NCI-H2171 treated with DMSO at 0.1 percent for 48 hours (cell line): ENCODE measurements at regions not wholly inside any gene's neighbourhood (a gene's known extent, or its start where the extent isn't known, plus 50 kb on each side); places are given as distances from the start of the nearest gene placed in this dataset.

Source experiments
- DNase-seq: peaks from one replicate; lab custom pipeline; 2025; lab: John Stamatoyannopoulos, UW

DNA sequence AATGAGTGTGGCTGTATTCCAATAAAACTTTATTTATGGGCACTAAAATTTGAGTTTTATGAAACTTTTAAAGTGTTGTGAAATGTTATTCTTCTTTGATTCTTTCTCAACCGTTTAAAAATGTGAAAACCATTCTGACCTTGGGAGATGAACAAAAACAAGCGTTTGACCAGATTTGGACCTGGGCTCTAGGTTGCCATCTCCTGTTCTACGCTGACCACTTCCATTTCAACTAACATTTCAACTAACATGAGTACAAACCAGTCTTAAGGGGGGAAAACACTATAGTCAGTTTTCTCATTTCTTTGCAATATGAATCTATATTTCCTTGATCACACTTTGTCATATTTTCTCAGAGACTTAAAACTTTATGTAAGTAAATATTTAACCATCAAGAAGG is 118.4 kb upstream of the IRX5 start:
- DNase-seq, result no peak

DNA sequence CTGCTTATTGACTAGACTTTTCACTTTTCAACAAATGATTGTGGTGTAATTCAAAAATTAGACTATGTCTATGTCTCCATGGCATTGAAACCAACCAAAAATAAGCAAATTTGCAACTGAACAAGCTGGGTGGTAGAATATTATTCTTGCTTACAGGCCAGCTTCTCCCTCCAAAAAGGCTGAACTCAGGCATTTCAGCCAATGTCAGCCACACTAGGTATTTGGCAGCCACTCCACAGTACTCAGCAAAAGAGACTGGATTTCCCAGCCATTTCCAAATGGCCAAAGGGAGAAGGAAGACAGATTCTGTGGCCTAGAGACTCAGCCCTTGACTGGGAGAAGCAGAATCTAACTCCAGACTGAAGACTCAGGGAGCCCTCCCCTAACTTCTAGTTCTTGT is 121.8 kb upstream of the IRX5 start:
- no peak for DNase-seq

- no peak for DNase-seq
These were observed 123.7 kb upstream of the IRX5 start for GRCh38 chr16:54806881-54807360.

- no peak for DNase-seq
These were observed 124.3 kb upstream of the IRX5 start for GRCh38 chr16:54806378-54806777.

- no peak for DNase-seq
These were observed 125.0 kb upstream of the IRX5 start for GRCh38 chr16:54805648-54806047.

GRCh38 chr16:54801057-54801844 is 129.4 kb upstream of the IRX5 start:
- DNase-seq, result no peak

- no peak for DNase-seq
These were observed 132.4 kb upstream of the IRX5 start for GRCh38 chr16:54798267-54798666.

- DNase-seq, result no peak
These were observed 134.5 kb upstream of the IRX5 start for GRCh38 chr16:54796211-54796610.

GRCh38 chr16:54792811-54793210 is 137.9 kb upstream of the IRX5 start:
- no peak for DNase-seq

- no peak for DNase-seq
These were observed 143.6 kb upstream of the IRX5 start for GRCh38 chr16:54787045-54787444.

- no peak for DNase-seq
These were observed 146.7 kb upstream of the IRX5 start for GRCh38 chr16:54783980-54784379.

DNA sequence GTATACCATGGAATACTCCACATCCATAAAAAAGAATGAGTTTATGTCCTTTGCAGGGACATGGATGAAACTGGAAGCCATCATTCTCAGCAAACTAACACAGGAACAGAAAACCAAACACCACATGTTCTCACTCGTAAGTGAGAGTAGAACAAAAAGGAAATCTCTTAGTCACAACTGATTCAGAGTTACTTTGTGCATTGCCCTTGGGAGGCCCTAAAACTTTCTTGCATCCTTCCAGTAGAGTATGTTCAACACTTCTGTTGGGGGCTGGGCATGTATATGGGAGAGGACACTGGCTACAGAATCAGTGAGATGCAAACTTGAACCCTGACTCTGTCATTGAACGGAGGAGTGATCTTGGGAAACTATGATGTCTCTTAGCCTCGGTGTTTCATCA is 147.4 kb upstream of the IRX5 start:
- no peak for DNase-seq

DNA sequence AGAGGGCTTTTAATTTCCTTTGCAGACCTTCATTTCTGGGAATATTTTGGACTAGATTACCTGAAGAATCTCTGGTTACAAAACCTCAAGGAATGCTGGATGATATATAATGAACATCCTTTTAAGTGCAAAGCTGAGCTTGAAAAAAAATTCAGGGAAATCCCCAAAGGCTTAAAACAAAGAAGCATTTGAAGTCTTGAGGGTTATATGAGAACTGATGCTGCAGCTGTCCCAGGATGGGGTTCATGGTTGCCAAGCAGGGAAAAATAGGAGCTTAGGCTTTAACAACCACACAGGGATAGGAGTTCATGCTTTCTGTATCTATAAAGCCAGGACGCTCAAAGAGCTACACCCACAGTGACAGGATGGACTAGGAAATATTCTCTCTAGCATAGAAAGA is 150.4 kb upstream of the IRX5 start:
- no peak for DNase-seq

DNA sequence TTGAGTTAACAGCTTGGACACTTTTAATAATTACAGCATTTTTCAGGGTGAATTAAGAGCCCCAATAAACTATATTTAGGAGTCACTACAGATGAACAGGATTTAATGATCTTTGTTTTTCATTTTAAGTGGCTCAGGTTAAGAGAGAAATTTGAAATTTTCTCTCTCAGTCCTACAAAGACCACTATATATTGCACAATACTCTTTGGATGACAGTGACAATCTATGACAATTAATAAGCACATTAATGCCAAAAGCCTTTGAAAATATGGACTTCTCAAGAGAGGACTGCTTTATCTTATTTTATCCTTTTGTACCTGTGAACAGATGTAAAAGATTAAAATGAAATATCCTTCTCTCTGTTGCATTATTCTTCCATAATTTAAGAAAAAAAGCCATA is 151.1 kb upstream of the IRX5 start:
- no peak for DNase-seq

GRCh38 chr16:54774768-54775167 is 155.9 kb upstream of the IRX5 start:
- DNase-seq, result no peak

DNA sequence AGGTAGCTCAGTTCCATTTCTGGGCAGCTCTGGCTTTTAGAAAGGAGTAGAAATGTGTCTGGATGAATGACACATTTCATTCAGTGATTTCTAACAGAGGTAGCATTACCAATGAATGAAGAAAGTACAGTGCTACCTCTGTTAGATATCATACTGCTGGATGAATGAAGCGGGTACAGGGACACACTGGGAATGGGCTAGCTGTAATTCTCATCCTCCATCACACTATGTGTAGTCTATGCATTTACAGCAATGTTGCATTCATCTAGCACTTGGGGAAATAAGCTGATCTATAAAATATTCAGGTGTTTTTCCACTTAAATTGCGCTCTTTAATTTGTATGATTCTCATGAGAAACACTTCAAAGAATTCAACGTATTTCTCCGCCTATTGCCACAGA is 158.3 kb upstream of the IRX5 start:
- no peak for DNase-seq

DNA sequence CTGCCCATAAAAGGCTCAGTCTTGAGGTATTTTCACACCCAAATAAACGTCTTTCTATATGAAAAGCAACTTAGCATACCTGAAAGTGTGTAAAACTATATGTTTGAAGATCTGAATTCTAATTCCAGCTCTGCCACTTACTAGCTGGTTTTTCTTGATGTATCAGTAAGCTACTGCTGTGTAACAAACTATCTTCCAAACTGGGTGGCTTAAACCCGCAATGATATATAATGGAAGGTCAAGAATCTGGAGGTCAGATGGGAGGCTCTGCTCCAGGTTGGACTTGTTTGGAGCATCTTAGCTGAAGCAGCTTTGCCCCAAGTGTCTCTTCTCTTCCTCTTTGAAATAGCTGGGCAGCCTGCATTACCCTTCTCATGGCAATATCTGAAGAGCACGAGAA is 164.3 kb upstream of the IRX5 start:
- DNase-seq, result no peak

DNA sequence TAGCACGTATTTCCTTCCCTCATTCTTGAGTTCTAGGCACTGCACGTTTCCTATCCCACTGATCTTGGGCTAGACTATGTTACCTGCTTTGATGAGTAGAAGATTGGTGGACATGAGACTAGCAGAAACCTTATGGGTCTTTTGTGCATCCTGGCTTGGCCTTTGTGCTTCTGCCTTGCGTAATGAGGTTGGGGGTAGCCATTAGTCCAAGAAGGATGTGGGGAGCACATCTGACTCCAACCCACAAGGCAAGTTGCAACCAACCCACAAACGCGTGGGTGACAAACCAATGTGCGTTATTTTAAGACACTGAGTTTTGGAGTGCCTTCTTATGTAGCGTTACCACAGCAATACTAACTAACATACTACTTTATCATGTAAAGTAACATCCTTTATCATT is 180.4 kb upstream of the IRX5 start:
- no peak for DNase-seq

- no peak for DNase-seq
These were observed 182.0 kb upstream of the IRX5 start for GRCh38 chr16:54748611-54749190.

GRCh38 chr16:54746596-54746995 is 184.1 kb upstream of the IRX5 start:
- DNase-seq, result no peak

- no peak for DNase-seq
These were observed 185.7 kb upstream of the IRX5 start for GRCh38 chr16:54744998-54745397.

DNA sequence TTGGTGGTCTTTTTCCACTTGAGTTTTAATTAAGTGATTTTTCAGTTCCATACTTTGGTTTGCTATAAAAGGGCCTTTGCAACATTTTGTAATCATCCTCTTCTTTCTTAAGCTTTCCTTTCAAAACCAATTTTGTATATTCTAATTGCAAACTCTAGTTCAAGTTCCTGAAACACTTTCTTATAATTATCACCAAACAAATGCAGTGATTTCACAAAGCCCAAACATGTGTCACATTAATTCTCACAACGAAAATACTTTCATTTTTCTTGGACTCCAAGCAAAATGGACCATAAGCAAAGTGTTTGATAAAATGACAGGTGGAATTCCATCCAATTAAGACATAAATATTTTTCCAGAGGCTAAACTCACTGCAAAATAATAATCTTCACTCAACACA is 188.2 kb upstream of the IRX5 start:
- DNase-seq, result no peak

GRCh38 chr16:54739381-54739780 is 191.3 kb upstream of the IRX5 start:
- no peak for DNase-seq

DNA sequence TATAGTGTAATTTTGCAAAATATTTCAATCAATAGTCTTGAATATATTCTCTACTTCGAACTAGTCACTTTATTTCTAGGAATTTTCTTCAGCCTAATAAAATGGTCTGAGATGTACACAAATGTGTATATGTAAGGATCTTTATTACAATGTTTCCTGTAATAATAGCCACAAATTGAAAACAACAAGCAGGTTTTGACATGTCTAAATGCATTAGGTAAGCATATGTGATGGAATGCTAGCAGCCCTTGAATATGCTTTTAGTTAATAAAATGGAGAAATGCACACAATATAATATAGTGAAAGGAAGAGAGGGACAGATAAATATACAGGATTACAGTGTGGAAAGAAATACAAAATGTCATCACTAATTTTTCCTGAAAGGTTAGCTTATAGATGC is 196.5 kb upstream of the IRX5 start:
- DNase-seq, result no peak
